H9 (cell line): ENCODE measurements at regions not wholly inside any gene's neighbourhood (a gene's known extent, or its start where the extent isn't known, plus 50 kb on each side); places are given as distances from the start of the nearest gene placed in this dataset.
A peak's percentile ranks its signal among the peaks of the same experiment; 100 is the strongest.

Experiments used
- DNase-seq: peaks from one replicate; pipeline ENCODE4 v3.0.0-alpha.2; 2017
- H2AFZ ChIP-seq: one replicate; pipeline ENCODE4 v1.6.1; 2013; ENCODE audit warnings: mild to moderate bottlenecking, low read length, control low read depth, moderate library complexity
- H2AK5ac ChIP-seq: 2 replicates; pipeline ENCODE4 v1.6.1; 2013; ENCODE audit warnings: low read length, control low read depth, mixed read lengths; ENCODE audit not compliant: insufficient read length
- H2BK120ac ChIP-seq: one replicate; pipeline ENCODE4 v1.6.1; 2013; ENCODE audit warnings: low read depth, mild to moderate bottlenecking, low read length, control low read depth, inconsistent platforms; ENCODE audit not compliant: poor library complexity, severe bottlenecking
- H2BK12ac ChIP-seq: 2 replicates; pipeline ENCODE4 v1.6.1; 2013; ENCODE audit warnings: low read length, control low read depth, mixed read lengths, low read depth; ENCODE audit not compliant: insufficient read length
- H2BK15ac ChIP-seq: 2 replicates; pipeline ENCODE4 v1.6.1; 2013; ENCODE audit warnings: low read depth, low read length, control low read depth
- H2BK20ac ChIP-seq: one replicate; pipeline ENCODE4 v1.6.1; 2013; ENCODE audit warnings: low read depth, mild to moderate bottlenecking, low read length, control low read depth, inconsistent platforms; ENCODE audit not compliant: poor library complexity, severe bottlenecking
- H2BK5ac ChIP-seq: 2 replicates; pipeline ENCODE4 v1.6.1; 2013; ENCODE audit warnings: low read length, control low read depth, mixed read lengths; ENCODE audit not compliant: insufficient read length
- H3K14ac ChIP-seq: 2 replicates; pipeline ENCODE4 v1.6.1; 2013; ENCODE audit warnings: low read length, control low read depth; ENCODE audit not compliant: insufficient read depth
- H3K18ac ChIP-seq: 2 replicates; pipeline ENCODE4 v1.6.1; 2013; ENCODE audit warnings: low read depth, mild to moderate bottlenecking, mixed read lengths, low read length, control low read depth; ENCODE audit not compliant: insufficient read length
- H3K23ac ChIP-seq: 2 replicates; pipeline ENCODE4 v1.6.1; 2013; ENCODE audit warnings: low read length, control low read depth, mixed read lengths, low read depth; ENCODE audit not compliant: insufficient read length
- H3K23me2 ChIP-seq: 2 replicates; pipeline ENCODE4 v1.6.1; 2013; ENCODE audit warnings: low read depth, mild to moderate bottlenecking, mixed read lengths, low read length, control low read depth; ENCODE audit not compliant: insufficient read length, poor library complexity, severe bottlenecking
- H3K27ac ChIP-seq: 2 replicates; pipeline ENCODE4 v1.5.1; 2013; ENCODE audit warnings: low read length, control low read depth, mixed read lengths, low read depth; ENCODE audit not compliant: insufficient read length
- H3K27me3 ChIP-seq: 2 replicates; pipeline ENCODE4 v1.6.1; 2013; ENCODE audit warnings: low read length, control low read depth, inconsistent platforms; ENCODE audit not compliant: insufficient read depth
- H3K4ac ChIP-seq: 2 replicates; pipeline ENCODE4 v1.6.1; 2013; ENCODE audit warnings: low read depth, mild to moderate bottlenecking, control low read depth, inconsistent platforms, low read length, moderate library complexity
- H3K4me1 ChIP-seq: 2 replicates; pipeline ENCODE4 v1.6.1; 2013; ENCODE audit warnings: low read length, control low read depth, inconsistent platforms; ENCODE audit not compliant: insufficient read depth
- H3K4me2 ChIP-seq: 2 replicates; pipeline ENCODE4 v1.6.1; 2013; ENCODE audit warnings: low read length, control low read depth, mixed read lengths; ENCODE audit not compliant: insufficient read length, insufficient read depth
- H3K56ac ChIP-seq: 2 replicates; pipeline ENCODE4 v1.6.1; 2013; ENCODE audit warnings: low read depth, mild to moderate bottlenecking, mixed read lengths, low read length, control low read depth; ENCODE audit not compliant: insufficient read length
- H3K79me1 ChIP-seq: 2 replicates; pipeline ENCODE4 v1.6.1; 2013; ENCODE audit warnings: low read depth, mild to moderate bottlenecking, moderate library complexity, low read length, control low read depth, inconsistent platforms; ENCODE audit not compliant: insufficient read depth, poor library complexity, severe bottlenecking
- H3K79me2 ChIP-seq: 2 replicates; pipeline ENCODE4 v1.6.1; 2013; ENCODE audit warnings: low read length, control low read depth, inconsistent platforms; ENCODE audit not compliant: insufficient read depth
- H3K9ac ChIP-seq: 2 replicates; pipeline ENCODE4 v1.6.1; 2013; ENCODE audit warnings: low read length, control low read depth, mixed read lengths; ENCODE audit not compliant: insufficient read length; ENCODE audit errors: extremely low read depth
- H3K9me3 ChIP-seq: one replicate; pipeline ENCODE4 v1.6.1; 2013; ENCODE audit warnings: low read depth, low read length, inconsistent platforms; ENCODE audit not compliant: control insufficient read depth
- H3T11ph ChIP-seq: one replicate; pipeline ENCODE4 v1.6.1; 2013; ENCODE audit warnings: mild to moderate bottlenecking, low read length, control low read depth, inconsistent platforms
- H4K20me1 ChIP-seq: one replicate; pipeline ENCODE4 v1.6.1; 2013; ENCODE audit not compliant: control insufficient read depth, insufficient read length, insufficient read depth
- H4K5ac ChIP-seq: 2 replicates; pipeline ENCODE4 v1.6.1; 2013; ENCODE audit warnings: low read depth, mild to moderate bottlenecking, mixed read lengths, low read length, control low read depth; ENCODE audit not compliant: insufficient read length
- H4K8ac ChIP-seq: replicated peaks from 2 replicates; pipeline ENCODE4 v1.6.1; 2013; ENCODE audit warnings: low read length, control low read depth, mixed read lengths, low read depth; ENCODE audit not compliant: insufficient read length
- H4K91ac ChIP-seq: 2 replicates; pipeline ENCODE4 v1.6.1; 2013; ENCODE audit warnings: low read depth, mild to moderate bottlenecking, moderate library complexity, mixed read lengths, low read length, control low read depth; ENCODE audit not compliant: insufficient read length
- H3K27ac Mint-ChIP-seq, 3 experiments: 2 replicates in 2 of 3; 3 replicates in 1 of 3; pipeline ENCODE4 v1.8.0; 2020 to 2021; ENCODE audit warnings: mixed read lengths in 3 of 3, mild to moderate bottlenecking in 1 of 3, moderate library complexity in 1 of 3
- H3K27me3 Mint-ChIP-seq: 2 replicates; pipeline ENCODE4 v1.8.0; 2021; ENCODE audit warnings: low read depth, mild to moderate bottlenecking, moderate library complexity, mixed read lengths
- H3K36me3 Mint-ChIP-seq, 3 experiments: 2 replicates in 2 of 3; 3 replicates in 1 of 3; pipeline ENCODE4 v1.8.0; 2020 to 2021; ENCODE audit warnings: low read depth in 3 of 3, mixed read lengths in 3 of 3; ENCODE audit not compliant: insufficient read depth in 1 of 3
- H3K4me1 Mint-ChIP-seq, 2 experiments: 2 replicates each; pipeline ENCODE4 v1.8.0; 2020; ENCODE audit warnings: mixed read lengths in 2 of 2
- H3K4me3 Mint-ChIP-seq, 2 experiments: 2 replicates in 1 of 2; 3 replicates in 1 of 2; pipeline ENCODE4 v1.8.0; 2020 to 2021; ENCODE audit warnings: mild to moderate bottlenecking in 2 of 2, mixed read lengths in 2 of 2, moderate library complexity in 1 of 2
- H3K9me3 Mint-ChIP-seq, 2 experiments: 2 replicates in 1 of 2; 3 replicates in 1 of 2; pipeline ENCODE4 v1.8.0; 2020; ENCODE audit warnings: mild to moderate bottlenecking in 2 of 2, mixed read lengths in 2 of 2, moderate library complexity in 1 of 2
- CTCF ChIP-seq: fragments of 200-600 bp; sonication (generic); conservative IDR thresholded peaks from 3 replicates; pipeline ENCODE4 v1.8.0; 2021; ENCODE audit warnings: antibody characterized with exemption, mild to moderate bottlenecking
- WGBS: extraction: QIAGEN DNeasy Blood & Tissue Kit; methylation state at CpG from one replicate; pipeline ENCODE4 v1.1.7; 2013; ENCODE audit warnings: missing lambda C conversion rate, low lambda C conversion rate, mixed read lengths; ENCODE audit not compliant: insufficient read length; ENCODE audit errors: extremely low coverage; 5-methylcytosine and 5-hydroxymethylcytosine counted together

GRCh38 chr1:101713760-101714159, 283.0 kb downstream of the OLFM3 start:
- no peak overlapping the region for H3K23ac ChIP-seq
- no peak overlapping the region for H4K8ac ChIP-seq
- peaks cover 30 to 35% of the 10 kb centered on the region in 2 experiments for H3K4me1 Mint-ChIP-seq
- no peak overlapping the region for H3K4ac ChIP-seq
- H2BK5ac ChIP-seq, result no peak overlapping the region
- H3K56ac ChIP-seq, result no peak overlapping the region
- no peak overlapping the region for H3K18ac ChIP-seq
- WGBS, result no CpG with 5 or more reads among the region's 1 CpG
- H3K9ac ChIP-seq, result no peak overlapping the region
- no peaks in the 10 kb centered on the region for H3K23me2 ChIP-seq
- H3K9me3 ChIP-seq, result no peaks in the 10 kb centered on the region
- no peak overlapping the region for H2BK120ac ChIP-seq
- no peaks in the 10 kb centered on the region for H4K20me1 ChIP-seq
- peak overlapping the region in 1 of 2 experiments; percentile 53; a peak in 3 of 5 replicates for H3K4me3 Mint-ChIP-seq
- H3T11ph ChIP-seq, result no peak overlapping the region
- no peak for DNase-seq
- no peaks in the 10 kb centered on the region for H3K79me1 ChIP-seq
- H2BK15ac ChIP-seq, result no peak overlapping the region
- peak overlapping the region; percentile 71 for H3K4me2 ChIP-seq
- no peak overlapping the region for H4K91ac ChIP-seq
- H3K27ac Mint-ChIP-seq, result no peak overlapping the region
- H2BK12ac ChIP-seq, result no peak overlapping the region
- H3K79me2 ChIP-seq, result no peaks in the 10 kb centered on the region
- H3K9me3 Mint-ChIP-seq, result peaks cover 0 to 5% of the 10 kb centered on the region in 2 experiments; a peak in 2 of 5 replicates
- no peak overlapping the region for H2BK20ac ChIP-seq
- no peaks in the 10 kb centered on the region for H3K36me3 Mint-ChIP-seq
- peaks cover 3% of the 10 kb centered on the region; the same call in 1 of the 2 replicates for H3K4me1 ChIP-seq
- H3K27ac ChIP-seq, result no peak overlapping the region
- no peak overlapping the region for H4K5ac ChIP-seq
- peaks cover 1% of the 10 kb centered on the region; the same call in 1 of the 2 replicates for H3K27me3 ChIP-seq
- no peak overlapping the region for H3K14ac ChIP-seq
- no peak for TF ChIP-seq CTCF
- H3K27me3 Mint-ChIP-seq, result peaks cover 6% of the 10 kb centered on the region
- no peak overlapping the region for H2AK5ac ChIP-seq
- H2AFZ ChIP-seq, result no peak overlapping the region
